H9 (cell line): ENCODE measurements at regions not wholly inside any gene's neighbourhood (a gene's known extent, or its start where the extent isn't known, plus 50 kb on each side); places are given as distances from the start of the nearest gene placed in this dataset.

Experiments
- DNase-seq: peaks from one replicate; pipeline ENCODE4 v3.0.0-alpha.2; 2017
- H2AFZ ChIP-seq: one replicate; pipeline ENCODE4 v1.6.1; 2013; ENCODE audit warnings: mild to moderate bottlenecking, low read length, control low read depth, moderate library complexity
- H2AK5ac ChIP-seq: 2 replicates; pipeline ENCODE4 v1.6.1; 2013; ENCODE audit warnings: low read length, control low read depth, mixed read lengths; ENCODE audit not compliant: insufficient read length
- H2BK120ac ChIP-seq: one replicate; pipeline ENCODE4 v1.6.1; 2013; ENCODE audit warnings: low read depth, mild to moderate bottlenecking, low read length, control low read depth, inconsistent platforms; ENCODE audit not compliant: poor library complexity, severe bottlenecking
- H2BK12ac ChIP-seq: 2 replicates; pipeline ENCODE4 v1.6.1; 2013; ENCODE audit warnings: low read length, control low read depth, mixed read lengths, low read depth; ENCODE audit not compliant: insufficient read length
- H2BK15ac ChIP-seq: 2 replicates; pipeline ENCODE4 v1.6.1; 2013; ENCODE audit warnings: low read depth, low read length, control low read depth
- H2BK20ac ChIP-seq: one replicate; pipeline ENCODE4 v1.6.1; 2013; ENCODE audit warnings: low read depth, mild to moderate bottlenecking, low read length, control low read depth, inconsistent platforms; ENCODE audit not compliant: poor library complexity, severe bottlenecking
- H2BK5ac ChIP-seq: 2 replicates; pipeline ENCODE4 v1.6.1; 2013; ENCODE audit warnings: low read length, control low read depth, mixed read lengths; ENCODE audit not compliant: insufficient read length
- H3K14ac ChIP-seq: 2 replicates; pipeline ENCODE4 v1.6.1; 2013; ENCODE audit warnings: low read length, control low read depth; ENCODE audit not compliant: insufficient read depth
- H3K18ac ChIP-seq: 2 replicates; pipeline ENCODE4 v1.6.1; 2013; ENCODE audit warnings: low read depth, mild to moderate bottlenecking, mixed read lengths, low read length, control low read depth; ENCODE audit not compliant: insufficient read length
- H3K23ac ChIP-seq: 2 replicates; pipeline ENCODE4 v1.6.1; 2013; ENCODE audit warnings: low read length, control low read depth, mixed read lengths, low read depth; ENCODE audit not compliant: insufficient read length
- H3K23me2 ChIP-seq: 2 replicates; pipeline ENCODE4 v1.6.1; 2013; ENCODE audit warnings: low read depth, mild to moderate bottlenecking, mixed read lengths, low read length, control low read depth; ENCODE audit not compliant: insufficient read length, poor library complexity, severe bottlenecking
- H3K27ac ChIP-seq: 2 replicates; pipeline ENCODE4 v1.5.1; 2013; ENCODE audit warnings: low read length, control low read depth, mixed read lengths, low read depth; ENCODE audit not compliant: insufficient read length
- H3K27me3 ChIP-seq: 2 replicates; pipeline ENCODE4 v1.6.1; 2013; ENCODE audit warnings: low read length, control low read depth, inconsistent platforms; ENCODE audit not compliant: insufficient read depth
- H3K4ac ChIP-seq: 2 replicates; pipeline ENCODE4 v1.6.1; 2013; ENCODE audit warnings: low read depth, mild to moderate bottlenecking, control low read depth, inconsistent platforms, low read length, moderate library complexity
- H3K4me1 ChIP-seq: 2 replicates; pipeline ENCODE4 v1.6.1; 2013; ENCODE audit warnings: low read length, control low read depth, inconsistent platforms; ENCODE audit not compliant: insufficient read depth
- H3K4me2 ChIP-seq: 2 replicates; pipeline ENCODE4 v1.6.1; 2013; ENCODE audit warnings: low read length, control low read depth, mixed read lengths; ENCODE audit not compliant: insufficient read length, insufficient read depth
- H3K56ac ChIP-seq: 2 replicates; pipeline ENCODE4 v1.6.1; 2013; ENCODE audit warnings: low read depth, mild to moderate bottlenecking, mixed read lengths, low read length, control low read depth; ENCODE audit not compliant: insufficient read length
- H3K79me1 ChIP-seq: 2 replicates; pipeline ENCODE4 v1.6.1; 2013; ENCODE audit warnings: low read depth, mild to moderate bottlenecking, moderate library complexity, low read length, control low read depth, inconsistent platforms; ENCODE audit not compliant: insufficient read depth, poor library complexity, severe bottlenecking
- H3K79me2 ChIP-seq: 2 replicates; pipeline ENCODE4 v1.6.1; 2013; ENCODE audit warnings: low read length, control low read depth, inconsistent platforms; ENCODE audit not compliant: insufficient read depth
- H3K9ac ChIP-seq: 2 replicates; pipeline ENCODE4 v1.6.1; 2013; ENCODE audit warnings: low read length, control low read depth, mixed read lengths; ENCODE audit not compliant: insufficient read length; ENCODE audit errors: extremely low read depth
- H3K9me3 ChIP-seq: one replicate; pipeline ENCODE4 v1.6.1; 2013; ENCODE audit warnings: low read depth, low read length, inconsistent platforms; ENCODE audit not compliant: control insufficient read depth
- H3T11ph ChIP-seq: one replicate; pipeline ENCODE4 v1.6.1; 2013; ENCODE audit warnings: mild to moderate bottlenecking, low read length, control low read depth, inconsistent platforms
- H4K20me1 ChIP-seq: one replicate; pipeline ENCODE4 v1.6.1; 2013; ENCODE audit not compliant: control insufficient read depth, insufficient read length, insufficient read depth
- H4K5ac ChIP-seq: 2 replicates; pipeline ENCODE4 v1.6.1; 2013; ENCODE audit warnings: low read depth, mild to moderate bottlenecking, mixed read lengths, low read length, control low read depth; ENCODE audit not compliant: insufficient read length
- H4K8ac ChIP-seq: replicated peaks from 2 replicates; pipeline ENCODE4 v1.6.1; 2013; ENCODE audit warnings: low read length, control low read depth, mixed read lengths, low read depth; ENCODE audit not compliant: insufficient read length
- H4K91ac ChIP-seq: 2 replicates; pipeline ENCODE4 v1.6.1; 2013; ENCODE audit warnings: low read depth, mild to moderate bottlenecking, moderate library complexity, mixed read lengths, low read length, control low read depth; ENCODE audit not compliant: insufficient read length
- H3K27ac Mint-ChIP-seq, 3 experiments: 2 replicates in 2 of 3; 3 replicates in 1 of 3; pipeline ENCODE4 v1.8.0; 2020 to 2021; ENCODE audit warnings: mixed read lengths in 3 of 3, mild to moderate bottlenecking in 1 of 3, moderate library complexity in 1 of 3
- H3K27me3 Mint-ChIP-seq: 2 replicates; pipeline ENCODE4 v1.8.0; 2021; ENCODE audit warnings: low read depth, mild to moderate bottlenecking, moderate library complexity, mixed read lengths
- H3K36me3 Mint-ChIP-seq, 3 experiments: 2 replicates in 2 of 3; 3 replicates in 1 of 3; pipeline ENCODE4 v1.8.0; 2020 to 2021; ENCODE audit warnings: low read depth in 3 of 3, mixed read lengths in 3 of 3; ENCODE audit not compliant: insufficient read depth in 1 of 3
- H3K4me1 Mint-ChIP-seq, 2 experiments: 2 replicates each; pipeline ENCODE4 v1.8.0; 2020; ENCODE audit warnings: mixed read lengths in 2 of 2
- H3K4me3 Mint-ChIP-seq, 2 experiments: 2 replicates in 1 of 2; 3 replicates in 1 of 2; pipeline ENCODE4 v1.8.0; 2020 to 2021; ENCODE audit warnings: mild to moderate bottlenecking in 2 of 2, mixed read lengths in 2 of 2, moderate library complexity in 1 of 2
- H3K9me3 Mint-ChIP-seq, 2 experiments: 2 replicates in 1 of 2; 3 replicates in 1 of 2; pipeline ENCODE4 v1.8.0; 2020; ENCODE audit warnings: mild to moderate bottlenecking in 2 of 2, mixed read lengths in 2 of 2, moderate library complexity in 1 of 2
- CTCF ChIP-seq: fragments of 200-600 bp; sonication (generic); conservative IDR thresholded peaks from 3 replicates; pipeline ENCODE4 v1.8.0; 2021; ENCODE audit warnings: antibody characterized with exemption, mild to moderate bottlenecking
- WGBS: extraction: QIAGEN DNeasy Blood & Tissue Kit; methylation state at CpG from one replicate; pipeline ENCODE4 v1.1.7; 2013; ENCODE audit warnings: missing lambda C conversion rate, low lambda C conversion rate, mixed read lengths; ENCODE audit not compliant: insufficient read length; ENCODE audit errors: extremely low coverage; 5-methylcytosine and 5-hydroxymethylcytosine counted together

- Histone ChIP-seq H2BK120ac (no peak overlapping the region), H3K23me2 (no peaks in the 10 kb centered on the region), H4K8ac (no peak overlapping the region), H2BK15ac (no peak overlapping the region), H3K56ac (no peak overlapping the region), H4K20me1 (no peaks in the 10 kb centered on the region), H3K23ac (no peak overlapping the region), H2BK5ac (no peak overlapping the region), H2BK12ac (no peak overlapping the region), H3K79me2 (no peaks in the 10 kb centered on the region), H2AK5ac (no peak overlapping the region), H3K4me1 (peaks cover 10% of the 10 kb centered on the region), H3K9ac (no peak overlapping the region), H3K9me3 (no peaks in the 10 kb centered on the region), H3K79me1 (no peaks in the 10 kb centered on the region), H3T11ph (no peak overlapping the region), H4K5ac (no peak overlapping the region), H4K91ac (no peak overlapping the region), H2BK20ac (no peak overlapping the region), H3K14ac (no peak overlapping the region), H2AFZ (no peak overlapping the region), H3K4ac (no peak overlapping the region), H3K27me3 (no peaks in the 10 kb centered on the region; the same call in 1 of the 2 replicates), H3K4me2 (no peak overlapping the region), H3K18ac (no peak overlapping the region), H3K27ac (no peak overlapping the region)
- no peak for TF ChIP-seq CTCF
- no peak for DNase-seq
- no CpG with 5 or more reads among the region's 2 CpGs for WGBS
- no peaks in the 10 kb centered on the region; a peak in 1 of 5 replicates for H3K9me3 Mint-ChIP-seq
- H3K4me1 Mint-ChIP-seq, result peaks cover 19 to 27% of the 10 kb centered on the region in 2 experiments
- no peaks in the 10 kb centered on the region for H3K36me3 Mint-ChIP-seq
- H3K27ac Mint-ChIP-seq, result no peak overlapping the region
- no peaks in the 10 kb centered on the region; the same call in none of the 2 replicates for H3K27me3 Mint-ChIP-seq
- no peak overlapping the region for H3K4me3 Mint-ChIP-seq
These were observed 720.0 kb upstream of the API5 start for GRCh38 chr11:42591841-42592240.
